ENCODE measurements at regions not wholly inside any gene's neighbourhood (a gene's known extent, or its start where the extent isn't known, plus 50 kb on each side); places are given as distances from the start of the nearest gene placed in this dataset.

DNA sequence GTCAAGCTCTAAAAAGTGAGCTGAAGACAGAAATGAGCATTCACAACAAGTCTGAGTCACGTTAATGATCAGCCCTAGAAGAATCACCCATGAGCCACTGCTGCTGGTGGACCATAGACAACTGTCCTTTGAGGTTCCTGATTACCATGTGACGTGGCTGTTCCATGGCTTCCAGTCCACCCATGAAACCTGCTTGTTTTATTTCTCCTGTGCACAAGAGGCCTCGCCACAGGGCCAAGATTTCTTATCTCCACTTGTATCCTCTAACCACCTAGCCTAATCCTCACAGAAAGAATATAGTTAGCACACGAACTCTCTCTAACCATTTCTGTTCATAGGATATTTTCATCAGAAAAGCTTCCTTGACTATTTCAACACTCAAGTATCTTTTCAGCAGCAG is 242.7 kb downstream of the MREG start:
- DNase-seq (ENCODE audit: low spot score), result no peak

DNA sequence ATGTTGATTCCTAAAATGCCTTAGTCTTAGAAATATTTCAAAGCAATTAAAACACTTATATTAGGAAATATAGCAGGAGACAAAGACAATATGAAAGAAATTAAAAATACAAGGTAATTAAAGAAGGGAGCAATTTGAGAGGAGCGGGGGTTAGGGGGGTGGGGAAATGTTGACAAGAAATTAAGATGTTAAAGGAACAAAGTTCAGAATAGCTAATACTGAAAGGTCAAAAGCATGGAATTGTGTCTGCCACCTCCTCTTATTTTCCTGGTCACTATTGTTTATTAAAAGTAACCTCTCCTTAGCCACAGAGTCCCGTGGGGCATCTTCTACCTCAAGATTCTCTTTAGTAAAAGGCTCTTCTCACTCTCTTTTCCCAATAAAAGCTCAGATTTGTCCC is 244.1 kb downstream of the MREG start:
- DNase-seq (ENCODE audit: low spot score), result no peak

DNA sequence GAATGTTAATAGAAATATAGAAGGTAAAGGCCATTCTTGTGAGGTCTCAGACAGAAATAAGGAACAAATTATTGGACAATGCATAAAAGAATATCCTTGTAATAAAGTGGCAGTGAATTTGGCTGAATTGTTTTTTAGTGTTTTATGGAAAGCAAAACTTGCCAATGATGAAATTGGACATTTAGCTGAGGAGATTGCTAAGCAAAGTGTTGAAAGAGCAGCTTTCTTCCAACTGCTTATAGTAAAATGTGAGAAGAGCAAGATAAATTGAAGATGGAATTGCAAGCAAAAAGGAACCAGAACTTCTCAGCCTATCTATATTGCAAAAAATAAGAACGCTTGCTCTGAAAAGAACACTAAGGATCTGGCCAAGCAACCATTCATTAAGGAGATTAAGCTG is 245.7 kb downstream of the MREG start:
- no peak for DNase-seq (ENCODE audit: low spot score)

DNA sequence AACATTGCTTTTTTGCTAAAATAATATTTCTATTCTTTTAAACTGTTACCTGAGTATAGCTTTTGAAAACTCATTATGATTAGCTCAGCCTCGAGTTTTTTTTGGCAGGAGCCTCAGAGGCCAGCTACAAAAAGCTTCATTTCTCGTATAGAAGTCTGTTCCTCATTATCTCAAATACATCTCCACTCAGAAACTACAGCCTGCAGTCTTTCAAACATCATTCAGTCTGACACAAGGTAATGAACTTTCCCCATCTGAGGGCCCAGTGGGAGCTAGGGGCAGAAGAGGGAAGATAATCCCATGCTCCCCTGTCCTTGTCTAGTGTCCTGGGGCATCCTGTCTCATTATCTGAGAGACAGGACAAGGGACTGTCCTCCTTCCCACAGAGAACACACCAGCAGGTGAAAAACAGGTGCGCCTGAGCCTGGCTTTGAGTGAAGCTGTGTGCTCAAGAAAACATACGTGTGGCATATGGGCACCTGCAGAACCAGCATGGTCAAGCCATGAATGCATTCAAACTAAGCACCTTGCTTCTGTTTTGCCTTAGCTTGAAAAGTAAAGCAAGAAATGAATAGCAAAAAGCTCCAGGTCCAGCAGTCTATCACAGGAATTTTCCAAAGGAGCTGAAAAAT is 247.5 kb downstream of the MREG start:
- DNase-seq (ENCODE audit: low spot score), result no peak

DNA sequence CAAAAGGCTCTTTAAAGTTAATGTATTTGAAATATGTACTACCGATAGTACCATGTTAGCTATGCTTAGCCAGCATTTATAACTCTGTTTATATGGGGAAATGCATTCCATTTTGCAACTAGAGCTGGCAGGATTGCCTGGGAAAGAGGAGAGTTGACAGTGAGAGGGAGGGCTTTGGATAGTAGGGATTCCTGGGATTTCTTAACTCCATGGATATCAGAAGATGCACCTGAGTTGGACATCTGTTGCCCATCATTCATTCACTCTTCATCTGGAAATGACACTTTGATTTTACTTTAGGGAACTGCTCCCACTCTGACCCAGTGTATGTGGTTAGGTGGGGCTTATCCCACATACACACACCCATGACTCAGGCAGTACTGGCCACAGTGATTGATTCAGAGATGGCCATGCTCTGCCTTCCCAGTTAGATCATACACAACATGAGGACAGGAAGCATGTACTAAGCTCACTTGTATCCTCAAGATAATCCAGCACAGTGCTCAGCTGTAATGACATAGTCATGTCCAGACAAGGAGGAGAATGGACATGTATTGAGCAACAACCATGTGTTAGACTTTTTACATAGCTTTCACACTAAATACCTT is 248.8 kb downstream of the MREG start:
- DNase-seq (ENCODE audit: low spot score), result no peak

DNA sequence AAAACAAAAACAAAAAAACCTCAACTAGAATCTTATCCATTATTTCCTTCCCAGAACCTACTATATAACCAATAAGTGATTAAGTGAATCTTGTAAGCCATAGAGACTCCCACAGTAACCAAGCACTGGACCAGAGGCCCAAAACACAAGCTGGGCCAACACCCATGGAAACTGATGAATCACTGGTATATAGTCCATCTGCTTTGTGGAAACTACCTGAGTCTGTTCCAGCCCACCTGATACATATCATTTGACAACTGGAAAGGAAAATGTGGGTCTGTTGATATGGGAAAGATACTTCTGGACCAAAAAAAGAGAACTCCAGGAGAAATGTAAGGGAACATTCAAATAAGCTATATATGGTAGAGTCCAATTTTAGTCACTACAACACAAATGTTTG is 252.8 kb downstream of the MREG start:
- no peak for DNase-seq (ENCODE audit: low spot score)

DNA sequence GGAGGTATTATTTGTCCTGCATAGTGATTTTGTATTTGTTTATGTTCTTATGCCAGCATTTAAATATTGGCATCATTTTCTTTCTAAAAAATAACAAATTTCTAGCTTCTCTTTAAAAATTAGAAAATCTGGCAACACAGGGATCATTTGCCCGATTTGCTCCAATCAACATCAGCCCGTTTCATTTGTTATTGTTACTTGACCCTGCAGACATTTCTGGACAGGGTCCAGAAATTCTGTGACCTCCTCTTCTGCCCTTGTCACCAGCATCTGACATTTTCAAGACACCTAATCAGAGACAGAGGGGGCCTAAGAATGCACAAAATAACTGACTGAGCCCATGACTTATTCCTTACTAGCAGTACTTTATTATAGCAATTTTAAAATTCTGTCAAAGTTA is 253.3 kb downstream of the MREG start:
- DNase-seq (ENCODE audit: low spot score), result no peak

DNA sequence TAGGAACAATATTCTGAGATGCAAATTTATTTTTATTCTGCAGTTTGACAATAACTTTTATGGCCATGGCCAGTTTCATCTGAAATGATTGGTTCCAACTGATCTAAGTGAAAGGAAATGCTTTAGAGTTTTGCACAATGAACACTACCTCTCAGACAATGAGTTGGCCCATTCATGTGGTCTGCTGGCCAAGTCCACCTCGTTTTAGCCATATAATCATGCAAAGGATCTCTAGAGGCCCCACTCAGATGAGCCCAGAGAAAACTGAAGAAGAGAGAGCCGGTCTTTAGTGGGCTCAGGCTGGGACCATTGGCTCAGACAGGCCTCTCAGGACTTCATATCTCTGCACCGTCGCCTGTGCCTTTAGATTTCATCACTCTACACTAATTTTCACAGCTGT is 254.7 kb downstream of the MREG start:
- DNase-seq (ENCODE audit: low spot score), result no peak

DNA sequence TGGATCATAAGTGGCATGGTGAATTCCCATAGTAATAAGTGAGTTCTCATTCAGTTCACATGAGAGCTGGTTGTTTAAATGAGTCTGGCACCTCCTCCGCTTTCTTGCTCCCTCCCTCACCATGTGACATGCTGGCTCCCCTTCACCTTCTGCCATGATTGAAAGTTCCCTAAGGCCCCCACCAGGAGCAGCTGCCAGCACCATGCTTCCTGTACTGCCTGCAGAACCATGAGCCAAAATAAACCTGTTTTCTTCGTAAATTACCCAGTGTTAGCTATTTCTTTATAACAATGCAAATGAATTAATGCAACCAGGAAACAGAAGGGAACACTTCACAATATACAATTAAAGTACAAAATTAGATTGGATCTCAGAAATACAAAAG is 257.0 kb downstream of the MREG start:
- no peak for DNase-seq (ENCODE audit: low spot score)

DNA sequence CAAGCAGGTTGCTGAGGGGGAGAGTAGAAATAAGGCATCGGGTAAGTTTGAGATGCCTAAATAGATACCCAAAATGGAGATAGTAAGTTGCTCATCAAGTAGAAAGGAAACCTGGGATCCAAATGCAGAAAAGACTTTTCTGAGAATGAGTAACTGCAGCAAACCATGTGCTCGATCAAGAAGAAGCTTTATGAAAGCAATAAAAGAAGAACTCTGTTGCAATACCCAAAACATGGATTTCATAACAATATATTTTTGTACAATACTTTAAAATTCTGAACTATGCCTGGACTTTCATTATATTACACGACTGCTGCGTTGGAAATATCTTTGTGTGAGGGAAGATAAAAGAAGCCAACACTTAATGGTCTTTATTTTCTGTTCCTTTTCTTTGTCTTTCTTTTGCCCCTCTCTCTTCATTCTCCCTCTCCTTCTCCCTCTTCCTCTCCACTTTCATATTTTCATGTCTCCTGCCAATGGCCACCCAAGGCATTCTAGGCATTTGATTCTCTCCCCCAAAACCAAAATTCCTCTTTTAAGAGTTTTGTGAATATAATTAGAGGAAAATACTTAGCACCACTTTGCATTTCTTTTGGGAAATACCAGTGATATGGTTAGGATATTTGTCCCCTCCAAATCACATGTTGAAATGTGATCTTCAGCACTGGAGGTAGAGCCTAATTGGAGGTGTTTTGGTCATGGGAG is 257.6 kb downstream of the MREG start:
- DNase-seq (ENCODE audit: low spot score), result no peak

DNA sequence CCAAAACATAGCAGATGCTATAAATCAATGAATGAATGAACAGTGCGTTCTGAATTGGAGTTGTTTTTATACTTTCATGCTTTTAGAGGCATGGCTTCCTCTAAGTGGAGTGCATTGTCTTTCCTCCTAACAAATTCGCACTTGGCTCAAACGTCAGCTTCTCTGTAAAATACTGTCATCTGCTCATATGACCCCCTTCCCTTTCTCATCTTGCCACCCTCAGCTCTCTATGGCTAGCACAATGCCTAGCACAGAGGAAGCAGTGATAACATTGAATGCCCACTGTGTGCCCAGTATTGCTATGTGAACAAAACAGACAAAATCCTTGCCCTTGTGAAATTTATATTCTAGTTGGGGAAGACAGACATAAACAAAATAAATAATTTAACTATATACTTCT is 258.8 kb downstream of the MREG start:
- no peak for DNase-seq (ENCODE audit: low spot score)

DNA sequence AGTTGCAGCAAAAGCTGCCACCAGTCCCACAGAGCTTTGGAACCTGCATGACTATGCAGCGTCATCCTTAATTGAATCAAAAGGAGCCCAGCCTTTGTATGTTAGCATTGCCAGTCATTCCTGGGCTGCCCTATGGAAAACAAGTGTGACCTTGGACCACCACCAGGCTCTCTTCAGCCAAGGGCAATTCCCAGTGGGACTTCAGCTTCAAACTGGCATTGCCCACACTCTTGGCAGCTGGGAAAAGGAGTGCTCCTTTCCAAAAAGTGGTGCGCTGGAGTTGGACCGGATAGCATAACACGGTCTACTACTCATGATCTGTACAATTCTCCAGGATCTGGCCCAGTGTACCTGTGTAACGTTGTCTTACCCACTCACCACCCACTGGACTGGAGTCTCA is 259.5 kb downstream of the MREG start:
- no peak for DNase-seq (ENCODE audit: low spot score)

DNA sequence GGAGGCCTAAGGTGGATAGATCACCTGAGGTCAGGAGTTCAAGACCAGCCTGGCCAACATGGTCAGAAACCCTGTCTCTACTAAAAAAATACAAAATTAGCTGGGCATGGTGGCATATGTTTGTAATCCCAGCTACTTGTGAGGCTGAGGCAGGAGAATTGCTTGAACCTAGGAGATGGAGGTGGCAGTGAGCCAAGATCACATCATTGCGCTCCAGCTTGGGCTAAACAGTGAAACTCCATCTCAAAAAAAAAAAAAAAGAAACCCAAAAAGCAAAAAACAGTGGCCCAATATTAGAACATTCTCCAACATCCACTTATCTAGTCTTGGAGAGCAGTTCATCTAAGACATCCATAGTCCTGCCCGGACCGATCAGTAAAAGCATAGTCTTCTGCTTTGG is 260.4 kb downstream of the MREG start:
- no peak for DNase-seq (ENCODE audit: low spot score)

DNA sequence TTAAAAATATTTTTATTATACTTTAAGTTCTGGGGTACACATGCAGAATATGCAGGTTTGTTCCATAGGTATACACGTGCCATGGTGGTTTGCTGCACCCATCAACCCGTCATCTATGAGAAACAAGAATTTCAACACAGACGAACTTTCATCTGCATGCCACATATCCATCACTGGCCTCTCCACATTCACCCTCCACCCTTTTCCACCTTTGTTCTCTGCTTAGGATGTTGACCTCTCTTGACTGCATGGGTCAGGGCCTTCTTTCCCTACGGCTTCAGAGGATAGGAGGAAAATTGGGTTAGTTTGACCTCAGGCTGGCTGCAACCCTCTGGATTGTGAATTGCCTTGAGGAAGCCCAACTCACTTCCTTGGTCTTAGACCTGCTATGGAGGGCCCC is 260.9 kb downstream of the MREG start:
- DNase-seq (ENCODE audit: low spot score), result no peak

DNA sequence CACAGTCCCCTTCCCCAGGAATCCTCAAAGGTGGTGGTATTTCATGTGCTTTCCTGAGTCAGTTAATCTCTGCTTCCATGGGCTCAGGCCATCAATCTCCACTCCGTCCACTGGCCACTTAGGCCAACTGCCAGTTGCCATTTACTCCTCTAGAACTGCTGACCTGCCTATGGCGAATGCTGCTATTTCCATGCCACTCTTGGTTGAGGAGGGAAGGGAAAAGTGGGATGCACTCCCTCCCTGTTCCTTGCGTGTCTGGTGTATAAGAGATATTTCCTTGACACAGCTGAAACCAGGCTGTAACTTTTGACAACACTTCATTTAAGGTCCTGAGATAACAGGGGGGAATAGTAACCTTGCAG is 261.5 kb downstream of the MREG start:
- DNase-seq (ENCODE audit: low spot score), result no peak

DNA sequence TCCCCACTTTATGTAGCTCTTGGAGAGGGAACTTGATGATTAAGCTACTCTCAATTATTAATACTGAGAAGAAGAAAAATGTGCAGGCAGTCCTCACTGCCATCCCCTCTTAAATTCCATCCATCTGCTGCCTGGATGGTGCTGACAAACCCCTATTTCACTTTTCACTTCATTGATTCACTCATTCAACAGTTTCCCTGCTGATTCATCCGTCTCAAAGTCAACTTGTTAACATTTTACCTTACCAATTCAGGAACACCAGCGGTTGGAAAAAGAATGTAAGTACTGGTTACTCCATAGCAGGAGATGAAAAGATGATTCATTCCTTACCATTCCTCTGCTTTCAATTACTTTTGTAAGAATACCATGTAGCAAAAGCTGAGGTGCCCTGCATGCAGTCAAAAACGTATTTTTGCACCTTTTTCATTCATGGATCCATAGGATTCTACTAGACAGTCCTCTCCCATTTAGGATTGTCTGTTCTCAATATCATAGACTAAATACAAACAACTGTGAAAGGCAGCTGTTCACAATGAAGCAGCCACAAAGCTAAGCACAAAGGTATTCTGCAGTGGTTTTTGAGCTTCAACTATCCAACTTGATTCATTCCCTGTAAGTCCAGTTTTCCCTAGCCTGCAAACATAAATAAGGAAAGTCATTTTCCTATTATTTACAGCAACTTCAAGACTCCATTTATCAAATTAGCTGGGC is 262.0 kb downstream of the MREG start:
- DNase-seq (ENCODE audit: low spot score), result no peak

DNA sequence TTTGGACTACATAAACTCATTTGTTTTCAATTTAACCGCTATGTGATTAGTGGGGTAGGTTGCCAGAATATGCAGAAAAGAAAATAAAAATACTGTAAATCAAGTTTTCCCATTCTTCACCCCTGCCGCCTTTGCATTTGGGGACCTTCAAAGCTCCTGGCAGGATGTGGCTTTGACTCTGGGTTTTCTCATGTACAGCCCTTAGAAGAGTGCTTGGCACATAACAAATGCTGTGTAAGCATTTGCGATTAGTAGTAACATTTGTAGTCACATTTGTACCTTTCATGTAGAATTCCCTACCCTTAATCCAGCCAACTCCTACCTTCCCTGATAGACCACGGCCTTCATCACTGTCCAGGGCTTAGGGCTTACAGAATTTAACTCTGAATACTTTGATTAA is 262.6 kb downstream of the MREG start:
- DNase-seq (ENCODE audit: low spot score), result no peak

DNA sequence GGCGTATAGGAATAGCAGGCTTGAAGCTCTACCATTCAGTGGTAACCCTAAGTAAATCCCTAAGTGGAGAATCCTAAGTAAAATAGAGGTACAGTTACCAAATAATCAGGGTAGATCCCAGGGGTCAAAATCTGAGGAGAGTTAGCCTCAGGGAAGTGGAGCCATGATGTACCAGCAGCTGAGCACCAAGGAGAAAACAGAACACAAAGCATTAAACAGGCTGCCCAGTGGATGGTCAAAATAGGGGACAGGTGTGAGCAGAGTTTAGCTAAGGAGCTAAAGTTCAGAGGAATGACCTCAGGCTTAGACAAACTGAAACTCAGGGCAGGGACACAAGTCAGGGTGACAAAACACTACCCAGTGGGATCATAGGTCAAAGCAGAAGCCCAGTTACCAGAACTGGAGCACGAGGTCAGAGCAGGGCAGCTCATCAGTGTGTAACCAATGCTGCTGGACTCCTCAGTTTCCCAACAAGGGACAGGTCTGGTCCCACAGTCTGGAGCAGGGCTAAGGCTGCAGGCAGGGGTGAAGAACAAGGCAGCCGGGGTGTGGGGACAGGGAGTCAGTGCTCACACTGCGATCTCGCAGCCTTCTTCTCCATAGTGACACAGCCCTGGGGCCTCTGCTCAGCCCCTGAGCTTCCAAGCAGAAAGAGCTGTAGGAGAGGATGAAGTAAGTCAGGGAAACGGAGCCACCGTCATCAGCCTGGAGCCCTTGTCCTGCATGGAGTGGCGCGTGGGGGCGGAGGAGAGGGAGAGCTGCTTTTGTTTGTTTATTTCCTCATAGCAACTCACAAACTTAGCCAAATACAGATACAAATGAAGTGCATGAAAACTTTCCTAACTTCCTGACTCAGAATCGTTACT is 264.0 kb downstream of the MREG start:
- no peak for DNase-seq (ENCODE audit: low spot score)

DNA sequence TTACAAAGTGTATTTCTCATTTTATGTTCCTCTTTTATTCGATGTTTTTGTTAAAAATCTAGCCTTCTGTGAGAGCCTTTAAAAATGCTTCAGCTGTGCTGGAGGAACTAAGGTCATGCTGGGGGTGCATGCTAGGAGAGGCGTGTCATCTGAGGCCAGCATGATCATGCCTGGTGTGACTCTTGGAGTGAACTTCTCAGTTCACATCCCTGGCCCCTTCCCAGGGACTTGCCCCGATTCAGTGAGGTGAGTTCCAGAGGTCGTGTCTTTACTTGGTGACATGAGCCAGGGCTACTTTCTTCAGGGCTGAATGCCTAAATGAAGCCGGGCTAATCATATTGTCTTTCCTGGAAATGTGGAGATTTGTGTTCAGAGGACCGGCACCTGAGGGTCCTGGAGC is 264.9 kb downstream of the MREG start:
- no peak for DNase-seq (ENCODE audit: low spot score)

DNA sequence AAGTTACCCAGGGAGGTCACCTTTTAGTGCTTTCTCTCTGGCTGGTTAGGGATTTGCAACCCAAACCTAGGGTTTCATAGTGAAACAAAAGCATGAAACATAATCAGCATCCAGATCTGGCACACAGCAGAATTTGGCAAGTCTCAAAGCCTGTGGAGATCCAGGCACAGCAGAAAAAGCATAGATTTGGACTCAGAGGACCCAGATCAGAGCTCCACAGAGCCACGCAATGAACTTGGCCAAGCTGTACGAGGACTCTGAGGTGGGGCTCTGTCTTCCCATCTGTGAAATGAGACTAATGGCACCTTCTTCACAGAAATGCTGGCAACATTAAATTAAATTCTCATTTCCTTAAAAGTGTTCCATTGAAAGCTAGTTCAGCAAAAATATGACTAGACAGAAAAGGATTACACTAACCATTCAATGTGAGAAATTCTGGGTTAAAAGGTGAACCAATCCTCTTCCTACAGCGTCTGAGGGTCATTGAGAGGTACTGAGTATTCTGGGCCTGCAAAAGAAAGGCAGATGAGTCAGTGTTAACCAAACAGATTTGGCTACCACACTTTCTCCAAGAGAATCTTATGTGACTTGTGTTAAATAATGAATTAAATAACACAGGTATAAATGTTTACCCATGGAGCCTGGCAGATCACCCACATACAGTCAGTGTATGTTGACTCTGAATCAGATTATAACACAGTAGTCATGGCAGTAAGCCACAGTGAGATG is 266.3 kb downstream of the MREG start:
- DNase-seq (ENCODE audit: low spot score), result no peak

DNA sequence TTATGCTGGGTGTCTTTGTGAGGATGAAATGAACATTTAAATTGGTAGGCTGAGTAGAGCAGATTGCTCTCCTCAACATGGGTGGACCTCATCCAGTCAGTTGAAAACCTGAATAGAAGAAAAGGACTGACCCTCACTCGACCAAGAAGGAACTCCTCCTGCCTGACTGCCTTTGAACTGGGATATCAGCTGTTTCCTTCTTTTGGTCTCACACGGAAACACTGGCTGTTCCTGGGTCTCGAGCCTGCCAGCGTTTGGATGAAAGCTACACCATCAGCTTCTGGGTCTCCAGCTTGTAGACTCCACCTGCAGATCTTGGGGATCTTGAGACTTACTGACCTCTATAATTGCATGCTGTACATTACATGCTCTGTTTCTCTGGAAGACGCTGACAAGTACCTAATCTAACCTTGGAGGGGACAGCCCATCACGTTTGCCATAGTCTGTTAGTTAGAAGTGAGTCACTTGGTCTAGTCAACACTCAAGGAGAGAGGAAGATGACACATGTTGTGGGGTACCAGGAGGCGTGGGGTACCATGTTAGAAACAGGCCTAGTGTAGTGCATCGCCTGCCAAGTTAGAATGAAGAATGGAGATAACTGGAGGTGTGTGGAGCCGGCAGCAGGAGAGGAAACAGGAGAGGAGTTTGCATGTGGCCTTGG is 267.0 kb downstream of the MREG start:
- no peak for DNase-seq (ENCODE audit: low spot score)
